ENCODE measurements at regions not wholly inside any gene's neighbourhood (a gene's known extent, or its start where the extent isn't known, plus 50 kb on each side); places are given as distances from the start of the nearest gene placed in this dataset.

DNA sequence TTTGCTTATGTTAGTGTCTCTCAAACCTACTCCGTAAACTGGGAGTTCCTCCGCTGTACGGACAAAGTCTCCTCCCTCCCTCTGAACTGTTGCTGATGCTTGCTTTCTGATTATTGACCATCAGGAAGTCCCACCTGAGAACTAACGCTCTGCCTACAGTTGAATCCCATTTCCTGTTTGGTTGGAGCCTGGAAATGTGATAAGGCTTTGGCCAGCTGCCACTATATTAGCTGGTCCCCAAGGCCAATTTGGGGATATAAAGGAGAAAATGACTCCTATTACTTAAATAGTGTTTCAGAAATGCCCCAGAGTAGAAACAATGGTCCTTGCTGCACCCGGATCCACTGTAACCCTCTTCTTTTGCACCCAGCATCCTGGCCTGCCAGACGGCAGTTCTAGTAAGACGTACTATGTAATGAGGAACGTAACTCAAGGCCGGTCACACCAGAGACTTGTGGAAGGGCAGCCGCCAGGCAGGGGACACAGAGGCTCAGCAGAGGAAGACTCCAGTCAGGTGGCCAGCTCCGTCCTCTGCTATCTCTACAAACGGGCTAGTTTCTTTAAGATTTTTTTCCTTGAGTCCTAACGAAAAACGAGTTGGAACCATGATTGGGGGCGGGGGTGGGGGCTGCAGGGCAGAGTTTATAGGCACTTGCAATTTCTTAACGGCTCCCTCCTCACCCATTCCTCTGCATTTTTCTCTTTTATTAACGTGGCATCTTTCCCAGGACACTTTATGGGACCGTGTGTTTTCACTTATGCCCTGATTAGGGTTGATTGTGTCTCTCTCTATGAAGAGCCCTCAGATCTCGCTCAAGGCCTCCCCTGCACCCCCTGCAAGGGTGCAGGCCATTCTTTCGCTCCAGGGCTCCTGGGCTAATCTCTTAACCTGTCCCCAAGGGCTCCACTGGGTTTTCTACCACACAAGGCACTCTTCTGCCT lies 72.8 kb upstream of the CDON start:
- no peak overlapping the region for H3K18ac ChIP-seq (ENCODE audit: low read depth, low read length)
- ChIA-PET POLR2A (ENCODE audit: unreplicated experiment) (no interaction called here), CTCF (no interaction called here)
- H3K4me1 ChIP-seq (ENCODE audit: control insufficient read depth, insufficient read depth, low read length) = peaks cover 11% of the 10 kb centered on the region; the same call in 1 of the 2 replicates
- in situ Hi-C loops (cut with MboI; ENCODE audit: low sequenced_read_pairs) = no loop called here
- H4K20me1 ChIP-seq (ENCODE audit: insufficient read depth, low read length) = no peaks in the 10 kb centered on the region
- no peak overlapping the region for H3K27ac ChIP-seq (ENCODE audit: insufficient read depth, low read length)
- no peaks in the 10 kb centered on the region for H3K79me1 ChIP-seq (ENCODE audit: low read depth in 1 of 2, low read length in 2 of 2)
- H3K4me2 ChIP-seq (ENCODE audit: low read depth, low read length) = no peak overlapping the region
- ATAC-seq (ENCODE audit: low read depth) (no peak), DNase-seq (no peak)
- H3K9me3 ChIP-seq (ENCODE audit: control insufficient read depth, insufficient read depth, low read length) = no peaks in the 10 kb centered on the region
- H4K8ac ChIP-seq (ENCODE audit: low read depth in 2 of 2, low read length in 2 of 2) = no peak overlapping the region
- H3K9me1 ChIP-seq (ENCODE audit: insufficient read depth, low read length) = 0 out of 2 replicates have a peak, but pooled peaks cover 3% of the 10 kb centered on the region
- no peak overlapping the region for H2BK20ac ChIP-seq (ENCODE audit: low read depth, low read length)
- no peak overlapping the region for H4K91ac ChIP-seq (ENCODE audit: insufficient read depth, low read depth, low read length)
- H3K23ac ChIP-seq (ENCODE audit: low read depth, low read length) = no peak overlapping the region
- H4K5ac ChIP-seq (ENCODE audit: low read depth, low read length) = no peak overlapping the region
- H3K27me3 ChIP-seq (ENCODE audit: control insufficient read depth, insufficient read depth, low read length) = peaks cover 81% of the 10 kb centered on the region
- H2AFZ ChIP-seq (replicated peaks; ENCODE audit: low read length, poor library complexity) = no peak overlapping the region
- no peak overlapping the region for H3K4me3 ChIP-seq (ENCODE audit: insufficient read depth, low read depth, low read length)
- no peak overlapping the region for H3K4ac ChIP-seq (ENCODE audit: low read depth, low read length)
- no peak overlapping the region for H2BK15ac ChIP-seq (ENCODE audit: low read depth, low read length)
- no peak overlapping the region for H3K14ac ChIP-seq (replicated peaks; ENCODE audit: low read depth, low read length)
- no peak overlapping the region for H2BK5ac ChIP-seq (ENCODE audit: low read depth, low read length, poor library complexity, severe bottlenecking)
- no peak overlapping the region for H3K9ac ChIP-seq (ENCODE audit: low read depth, low read length)
- intact Hi-C loops (cut with micrococcal nuclease) = no loop called here
- no TSS peak for BruUV-seq (replicated peaks)
- no peak overlapping the region for H2AK5ac ChIP-seq (ENCODE audit: low read depth, low read length)
- H3K56ac ChIP-seq (ENCODE audit: extremely low read depth, insufficient read depth, low read length) = no peak overlapping the region
- no peak overlapping the region for H2AK9ac ChIP-seq (replicated peaks; ENCODE audit: low read depth, low read length, poor library complexity)
- H2BK120ac ChIP-seq (ENCODE audit: low read depth, low read length) = no peak overlapping the region
- 78% methylated on average over 7 of the region's 20 CpGs; no CpG with 5 or more reads in 1 of the 2 experiments for WGBS, 2 experiments (ENCODE audit: extremely low coverage in 2 of 2, insufficient read length in 1 of 2)
- TF ChIP-seq POLR2A (IDR thresholded peaks at IDR 0.05; ENCODE audit: low read depth, low read length) = no peak
- no peak for TF ChIP-seq MAZ (IDR thresholded peaks at IDR 0.05; ENCODE audit: borderline replicate concordance, low read depth, low read length)
- no peak for TF ChIP-seq SMC3 (IDR thresholded peaks at IDR 0.05; ENCODE audit: low read depth, low read length)
- TF ChIP-seq CHD1 (IDR thresholded peaks at IDR 0.05; ENCODE audit: low read depth, low read length) = no peak
- TF ChIP-seq RFX5 (IDR thresholded peaks at IDR 0.05; ENCODE audit: low read depth, low read length) = no peak
- TF ChIP-seq NFE2L2 (IDR thresholded peaks at IDR 0.05; ENCODE audit: low read depth, low read length) = no peak
- TF ChIP-seq MAFK (IDR thresholded peaks at IDR 0.05; ENCODE audit: low read depth, low read length) = no peak
- TF ChIP-seq, protein P1, sequence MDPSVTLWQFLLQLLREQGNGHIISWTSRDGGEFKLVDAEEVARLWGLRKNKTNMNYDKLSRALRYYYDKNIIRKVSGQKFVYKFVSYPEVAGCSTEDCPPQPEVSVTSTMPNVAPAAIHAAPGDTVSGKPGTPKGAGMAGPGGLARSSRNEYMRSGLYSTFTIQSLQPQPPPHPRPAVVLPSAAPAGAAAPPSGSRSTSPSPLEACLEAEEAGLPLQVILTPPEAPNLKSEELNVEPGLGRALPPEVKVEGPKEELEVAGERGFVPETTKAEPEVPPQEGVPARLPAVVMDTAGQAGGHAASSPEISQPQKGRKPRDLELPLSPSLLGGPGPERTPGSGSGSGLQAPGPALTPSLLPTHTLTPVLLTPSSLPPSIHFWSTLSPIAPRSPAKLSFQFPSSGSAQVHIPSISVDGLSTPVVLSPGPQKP (IDR thresholded peaks at IDR 0.05; ENCODE audit: borderline replicate concordance, low read depth, low read length) = no peak
- dilution Hi-C loops (cut with HindIII; ENCODE audit: low sequenced_read_pairs, unreplicated experiment) = no loop called here
- no peaks in the 10 kb centered on the region for H3K36me3 ChIP-seq (ENCODE audit: control insufficient read depth, insufficient read depth, low read length)
